HTR-8/SVneo (cell line): ENCODE measurements at regions not wholly inside any gene's neighbourhood (a gene's known extent, or its start where the extent isn't known, plus 50 kb on each side); places are given as distances from the start of the nearest gene placed in this dataset.
"Not testable (repeated sequence)": the region's sequence is repeated elsewhere in the genome, so short reads cannot be mapped to it uniquely, and the experiment has no call there.

ENCODE experiments used
- DNase-seq: peaks from one replicate; pipeline ENCODE4 v3.0.0; 2011; ENCODE audit warnings: low spot score, mixed read lengths; ENCODE audit not compliant: insufficient read length
- FAIRE-seq: peaks from 2 replicates; lab custom pipeline; 2011; peaks lifted over from hg19 to GRCh38; lab: Jason Lieb, UNC

DNA sequence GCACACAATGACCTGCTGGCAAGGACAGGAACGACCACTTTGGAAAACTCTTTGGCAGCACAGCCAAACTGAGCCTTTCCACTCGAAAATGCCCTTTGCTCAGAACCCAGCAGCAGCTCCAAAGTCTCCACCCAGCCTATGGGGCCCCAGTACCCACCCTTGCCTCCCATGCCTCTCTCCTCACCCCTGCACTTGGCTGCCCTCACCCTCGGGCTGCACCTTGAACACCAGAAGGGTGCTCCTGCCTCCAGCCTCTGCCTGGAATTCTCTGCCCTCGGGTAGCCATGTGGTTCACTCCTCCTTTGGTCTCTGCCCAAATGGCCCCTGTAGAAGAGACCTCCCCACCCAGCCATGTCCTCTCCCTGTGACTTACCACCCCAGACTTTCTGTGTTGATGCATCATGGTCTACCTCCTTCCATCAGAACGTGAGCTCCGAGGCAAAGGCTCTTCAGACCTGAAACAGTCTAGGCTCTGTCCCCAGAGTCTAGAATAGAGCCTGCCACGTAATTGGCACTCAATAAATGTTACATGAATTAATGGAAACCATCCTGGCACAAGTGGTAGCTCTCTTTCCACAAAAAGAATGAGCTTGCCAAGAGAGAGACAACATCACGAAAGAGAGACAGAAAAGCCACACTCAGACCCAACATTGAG lies 68.5 kb upstream of the METTL9 start:
- DNase-seq: not testable (repeated sequence)

DNA sequence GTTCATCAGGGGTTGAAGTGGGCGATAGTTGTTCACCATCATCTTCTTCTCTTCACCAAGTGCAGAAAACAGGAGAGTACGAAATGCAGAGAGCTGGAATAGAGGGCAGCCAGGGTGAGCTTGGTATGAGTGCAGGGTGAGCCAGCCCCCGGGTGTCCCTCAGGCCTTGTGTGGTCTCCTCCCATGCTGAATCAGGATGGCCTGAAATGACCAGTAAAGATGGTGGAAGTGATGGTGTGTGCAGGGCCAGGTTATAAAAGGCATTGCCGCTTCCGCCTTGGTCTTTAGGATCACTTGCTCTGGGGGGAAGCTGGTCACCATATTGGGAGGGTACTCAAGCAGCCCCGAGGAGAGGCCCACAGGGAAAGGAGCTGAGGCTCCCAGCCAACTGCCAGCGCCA lies 66.4 kb upstream of the METTL9 start:
- FAIRE-seq, DNase-seq: not testable (repeated sequence)

More for the DNA sequence above, 68.5 kb upstream of the METTL9 start:
- not testable (repeated sequence) for FAIRE-seq

DNA sequence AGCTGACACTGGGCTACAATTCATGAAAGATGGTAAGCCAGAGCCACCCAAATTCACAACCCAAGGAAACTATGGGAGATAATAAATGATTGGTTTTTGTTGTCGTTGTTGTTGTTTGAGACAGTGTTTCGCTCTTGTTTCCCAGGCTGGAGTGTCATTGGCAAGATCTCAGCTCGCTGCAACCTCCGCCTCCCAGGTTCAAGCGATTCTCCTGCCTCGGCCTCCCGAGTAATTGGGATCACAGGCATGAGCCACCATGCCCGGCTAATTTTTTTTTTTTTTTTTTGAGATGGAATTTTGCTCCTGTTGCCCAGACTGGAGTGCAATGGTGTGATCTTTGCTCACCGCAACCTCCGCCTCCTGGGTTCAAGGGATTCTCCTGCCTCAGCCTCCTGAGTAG lies 65.9 kb upstream of the METTL9 start:
- not testable (repeated sequence) for FAIRE-seq, DNase-seq

- FAIRE-seq: not testable (repeated sequence)
Observed at GRCh38 chr16:21534561-21534960, 64.8 kb upstream of the METTL9 start.

DNA sequence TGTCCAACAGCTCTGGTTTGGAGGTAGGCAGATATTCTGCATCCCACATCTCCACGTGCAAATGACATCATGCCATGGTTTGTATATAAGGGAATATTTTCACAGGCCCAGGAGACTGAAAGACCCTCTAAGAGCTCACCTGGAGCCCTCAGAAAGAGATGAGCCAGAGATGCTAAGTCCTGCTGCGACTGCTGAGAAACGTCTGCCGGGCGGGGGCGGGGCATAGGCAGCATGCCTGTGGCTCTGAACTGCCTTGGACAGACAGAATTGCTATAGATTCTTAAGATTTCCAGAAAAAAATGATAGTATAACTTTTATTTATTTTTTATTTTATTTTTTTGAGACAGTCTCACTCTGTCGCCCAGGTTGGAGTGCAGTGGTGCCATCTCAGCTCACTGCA lies 64.2 kb upstream of the METTL9 start:
- not testable (repeated sequence) for DNase-seq, FAIRE-seq

More at GRCh38 chr16:21534561-21534960, 64.8 kb upstream of the METTL9 start:
- not testable (repeated sequence) for DNase-seq

DNA sequence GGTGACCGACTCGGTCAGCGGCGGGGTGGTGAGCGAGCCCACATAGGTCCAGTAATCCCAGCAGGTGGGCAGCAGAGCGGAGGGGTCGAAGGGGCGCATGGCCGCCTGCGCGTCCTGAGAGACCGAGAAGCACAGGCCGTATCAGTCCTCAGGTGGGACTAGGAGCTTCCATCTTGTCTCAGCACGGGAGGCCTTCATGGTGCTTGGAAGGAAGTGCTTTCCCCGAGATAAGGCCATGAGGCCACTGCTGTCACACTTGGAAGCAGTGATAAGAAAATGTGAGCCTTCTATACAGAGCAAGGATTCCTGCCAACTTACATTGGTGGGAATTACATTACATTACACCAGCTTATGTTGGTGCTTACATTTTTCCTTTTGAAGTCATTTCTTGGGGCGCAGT lies 62.6 kb upstream of the METTL9 start:
- FAIRE-seq, DNase-seq: not testable (repeated sequence)

DNA sequence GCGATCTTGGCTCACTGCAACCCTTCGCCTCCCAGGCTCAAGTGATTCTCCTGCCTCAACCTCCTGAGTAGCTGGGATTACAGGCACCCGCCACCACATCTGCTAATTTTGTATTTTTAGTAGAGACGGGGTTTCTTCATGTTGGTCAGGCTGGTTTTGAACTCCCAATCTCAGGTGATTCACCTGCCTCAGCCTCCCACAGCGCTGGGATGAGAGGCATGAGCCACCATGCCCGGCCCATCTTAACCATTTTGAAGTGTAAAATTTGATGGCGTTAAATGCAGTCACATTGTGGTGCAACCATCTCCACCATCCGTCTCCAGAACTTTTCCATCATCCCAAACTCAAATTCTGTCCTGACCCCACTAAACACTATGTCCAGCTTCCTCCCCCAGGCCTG lies 61.8 kb upstream of the METTL9 start:
- FAIRE-seq, DNase-seq: not testable (repeated sequence)

DNA sequence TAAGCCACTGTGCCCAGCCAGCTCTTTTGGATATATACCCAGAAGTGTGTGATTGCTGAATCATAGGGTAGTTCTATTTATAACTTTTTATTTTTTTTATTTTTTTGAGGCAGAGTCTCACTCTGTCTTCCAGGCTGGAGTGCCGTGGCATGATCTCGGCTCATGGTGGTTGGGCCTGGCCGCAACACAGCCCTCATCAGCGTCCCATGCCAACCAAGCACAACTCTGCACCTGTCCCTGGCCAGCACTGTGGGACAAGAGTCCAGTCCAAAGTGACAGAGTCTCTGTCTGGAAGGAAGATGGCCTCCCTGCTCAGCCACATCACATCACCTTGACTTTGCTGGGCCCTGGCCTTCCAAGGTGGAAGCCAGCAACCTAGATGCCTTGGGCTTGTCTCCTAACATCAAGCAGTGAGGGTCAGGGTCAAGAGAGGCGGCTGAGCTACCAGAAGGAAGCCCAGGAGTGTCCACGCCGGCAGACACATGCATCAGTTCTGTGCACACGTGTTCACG lies 60.2 kb upstream of the METTL9 start:
- not testable (repeated sequence) for FAIRE-seq, DNase-seq

- FAIRE-seq, DNase-seq: not testable (repeated sequence)
Observed at GRCh38 chr16:21540770-21541433, 58.5 kb upstream of the METTL9 start.

DNA sequence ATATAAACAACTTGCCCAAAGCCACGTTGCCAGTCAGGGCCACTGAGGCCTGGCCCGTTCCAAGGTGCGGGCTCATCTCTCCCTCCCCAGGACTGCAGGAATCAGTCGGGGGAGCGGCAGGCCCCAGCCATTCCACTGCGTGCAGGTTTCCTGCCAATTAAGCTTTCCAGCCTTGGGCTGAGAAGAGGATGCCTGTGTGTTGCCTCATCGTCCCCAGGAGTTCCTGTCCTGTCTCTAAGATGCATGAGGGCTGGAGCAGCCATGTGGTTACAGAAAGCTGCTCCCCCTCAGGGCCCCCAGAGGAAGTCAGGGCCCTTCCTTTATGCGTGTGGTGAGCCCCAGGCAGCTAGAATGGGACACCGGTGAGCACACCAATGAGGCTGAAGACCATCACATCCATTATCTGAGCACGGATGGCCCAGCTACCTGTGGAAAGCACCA lies 57.7 kb upstream of the METTL9 start:
- not testable (repeated sequence) for FAIRE-seq, DNase-seq

GRCh38 chr16:21542075-21542474 lies 57.3 kb upstream of the METTL9 start:
- DNase-seq, FAIRE-seq: not testable (repeated sequence)

DNA sequence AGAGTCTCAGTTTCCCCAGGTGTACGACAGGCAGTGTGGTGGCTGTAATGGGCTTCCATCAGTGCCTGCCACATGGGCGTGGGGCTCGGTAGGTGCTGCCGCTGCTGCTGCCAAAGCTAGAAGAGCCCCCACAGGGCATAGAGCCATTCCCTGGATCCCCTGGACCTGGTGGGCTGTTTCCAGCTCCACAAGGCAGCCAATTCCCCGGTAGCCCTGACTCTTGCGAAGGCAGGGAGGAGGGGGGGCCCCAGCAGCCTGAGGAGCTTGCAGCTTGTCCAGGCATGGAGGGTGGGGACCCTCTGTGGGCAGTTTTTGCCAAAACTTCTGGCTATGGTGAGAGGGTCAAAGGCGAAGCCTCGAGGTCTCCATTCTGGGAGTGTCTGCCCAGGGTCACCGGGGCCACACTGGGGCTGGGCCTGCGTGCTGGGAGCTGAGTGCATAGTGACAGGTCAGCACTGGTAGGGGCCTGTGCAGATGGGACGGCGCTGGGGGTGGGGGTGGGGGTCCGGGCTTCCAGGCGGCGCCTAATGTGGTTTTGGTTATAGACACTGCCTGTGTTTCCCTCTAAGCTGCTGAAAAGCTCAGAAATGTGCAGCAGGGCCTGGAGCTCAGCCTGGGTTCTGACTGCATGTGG lies 56.8 kb upstream of the METTL9 start:
- not testable (repeated sequence) for DNase-seq, FAIRE-seq

DNA sequence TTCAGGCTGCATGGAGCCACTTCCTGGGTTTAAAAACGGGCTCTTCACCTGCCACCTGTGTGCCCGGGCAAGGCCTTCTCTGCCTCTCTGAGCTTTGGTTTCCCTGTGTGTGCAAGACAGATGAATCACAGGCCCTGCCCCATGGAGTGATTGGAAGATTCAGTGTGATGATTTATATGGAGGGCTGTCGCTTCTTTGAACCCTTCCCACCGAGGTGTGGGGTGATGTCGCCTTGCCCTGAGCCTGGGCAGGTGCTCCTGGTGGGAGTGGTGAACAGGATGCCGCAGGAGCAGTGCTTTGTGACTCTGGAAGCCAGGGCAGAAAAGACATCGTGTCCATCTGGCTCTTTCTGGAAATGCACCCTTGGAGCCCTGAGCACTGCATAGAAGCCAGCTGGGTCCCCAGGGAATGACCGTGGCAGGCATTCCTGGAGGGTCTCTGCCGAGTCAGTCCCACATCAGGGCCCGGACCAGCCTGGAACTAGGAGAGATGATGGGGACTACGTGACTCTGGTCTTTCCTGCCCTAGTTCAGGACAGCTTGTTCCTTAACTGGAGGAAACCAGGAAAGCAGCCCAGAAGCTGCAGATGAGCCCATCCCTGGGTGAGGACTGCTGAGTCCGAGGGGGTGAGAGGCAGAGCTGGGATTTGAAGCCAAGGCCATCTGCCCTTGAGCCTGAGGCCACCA lies 56.1 kb upstream of the METTL9 start:
- not testable (repeated sequence) for DNase-seq, FAIRE-seq

DNA sequence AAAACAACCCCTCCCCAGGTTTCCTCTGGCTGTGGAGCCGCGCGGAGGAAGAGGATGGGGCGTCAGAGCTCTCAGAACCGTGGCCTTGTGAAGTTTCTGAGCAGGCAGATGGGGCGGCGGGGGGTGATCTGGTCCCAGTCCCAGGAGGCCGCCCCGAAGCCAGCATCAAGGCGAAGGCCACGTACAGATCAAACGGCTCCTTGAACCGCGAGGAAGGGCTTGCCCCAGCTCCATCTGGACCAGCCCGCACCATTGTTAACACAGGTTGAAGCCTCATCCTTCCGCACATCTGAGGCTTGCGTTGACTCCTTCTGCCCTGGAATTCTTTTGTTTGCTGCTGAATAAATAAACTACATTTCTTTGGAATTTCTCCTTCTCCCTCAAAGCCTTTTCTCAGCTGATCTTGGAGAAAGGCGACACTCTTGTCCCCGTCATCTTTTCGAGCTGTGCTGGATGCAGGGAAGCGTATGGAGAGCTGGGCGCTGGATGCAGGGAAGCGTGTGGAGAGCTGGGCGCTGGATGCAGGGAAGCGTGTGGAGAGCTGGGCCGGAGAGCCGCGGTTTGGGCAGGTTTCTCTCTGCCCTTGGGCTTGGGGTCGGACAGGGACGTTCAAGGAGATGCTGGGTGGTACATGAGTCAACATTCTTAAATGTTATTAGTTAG lies 53.6 kb upstream of the METTL9 start:
- not testable (repeated sequence) for FAIRE-seq, DNase-seq

DNA sequence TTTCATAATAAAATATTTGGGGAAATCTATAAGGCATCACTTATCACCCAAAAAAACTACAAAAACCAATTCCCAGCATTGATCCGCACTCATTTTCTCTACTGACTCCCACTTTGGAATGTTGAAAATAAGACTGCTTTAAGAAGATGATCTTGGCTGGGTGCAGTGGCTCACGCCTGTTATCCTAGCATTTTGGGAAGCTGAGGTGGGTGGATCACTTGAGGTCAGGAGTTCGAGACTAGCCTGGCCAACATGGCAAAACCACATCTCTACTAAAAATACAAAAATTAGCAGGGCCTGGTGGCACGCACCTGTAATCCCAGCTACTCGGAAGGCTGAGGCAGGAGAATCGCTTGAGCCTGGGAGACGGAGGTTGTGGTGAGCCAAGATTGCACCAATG lies 50.0 kb upstream of the METTL9 start:
- not testable (repeated sequence) for FAIRE-seq, DNase-seq
